ENCODE measurements at regions not wholly inside any gene's neighbourhood (a gene's known extent, or its start where the extent isn't known, plus 50 kb on each side); places are given as distances from the start of the nearest gene placed in this dataset.

DNA sequence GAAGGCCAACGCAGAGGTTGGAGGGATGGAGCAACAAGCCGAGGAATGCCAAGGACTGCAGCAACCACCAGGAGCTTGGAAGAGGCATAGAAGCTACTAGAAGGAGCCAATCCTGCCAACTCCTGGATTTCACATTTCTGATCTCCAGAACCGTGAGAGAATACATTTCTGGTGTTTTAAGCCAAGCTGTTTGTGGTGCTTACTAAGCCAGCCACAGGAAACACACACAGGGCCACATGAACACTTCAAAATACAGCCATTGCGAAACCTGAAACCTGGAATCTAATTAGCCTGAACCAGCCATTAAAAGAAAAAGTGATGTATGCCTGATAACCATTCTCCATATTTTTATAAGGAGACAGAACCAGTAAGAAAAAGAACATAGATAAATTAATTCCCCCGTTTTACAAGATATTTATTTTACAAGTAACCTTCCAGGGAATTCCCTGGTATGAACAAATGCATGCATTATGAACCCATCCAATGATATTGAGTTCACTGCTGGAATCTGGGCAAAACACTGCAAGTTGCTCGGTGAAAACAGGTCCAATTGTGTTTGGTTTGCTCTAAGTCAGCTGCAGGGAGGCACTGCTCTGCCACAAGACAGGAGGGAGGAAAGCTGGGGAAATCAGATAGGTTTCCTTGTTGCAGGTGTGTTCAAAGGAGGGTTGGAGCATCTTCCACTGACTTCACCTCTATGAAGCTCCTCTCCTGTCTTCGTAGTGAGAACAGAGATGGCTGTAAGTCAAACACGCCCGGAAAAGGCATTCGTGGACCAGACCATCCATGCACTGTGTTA is 70.2 kb downstream of the ETS2 start:
- no peak for DNase-seq

All from NCI-H2227 treated with DMSO at 0.1 percent for 48 hours (cell line).